ENCODE measurements at regions not wholly inside any gene's neighbourhood (a gene's known extent, or its start where the extent isn't known, plus 50 kb on each side); places are given as distances from the start of the nearest gene placed in this dataset.
"Not testable (repeated sequence)": the region's sequence is repeated elsewhere in the genome, so short reads cannot be mapped to it uniquely, and the experiment has no call there.

DNA sequence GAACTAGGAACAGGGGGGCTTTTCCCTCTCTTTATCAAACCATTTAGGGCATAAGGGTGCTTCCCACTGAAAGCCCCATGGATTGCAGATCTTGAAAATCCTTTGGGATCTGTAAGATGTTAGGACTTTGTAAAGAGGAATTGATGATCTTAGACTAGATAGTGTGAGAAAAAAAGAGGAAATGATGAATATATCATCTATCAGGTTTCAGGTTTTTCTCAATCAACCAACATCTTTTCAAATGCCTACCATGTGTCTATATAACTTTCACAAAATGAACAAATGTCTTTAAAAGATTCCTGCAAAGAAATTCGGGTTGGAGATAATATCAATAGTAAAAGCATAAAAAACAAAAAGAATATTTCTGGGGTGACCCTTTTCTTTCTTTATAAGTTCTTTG lies 50.1 kb downstream of the KCNC4 start:
- H3K4me1 Mint-ChIP-seq: no peaks in the 10 kb centered on the region
- no peak overlapping the region for H3K27ac Mint-ChIP-seq
- no peaks in the 10 kb centered on the region for H3K9me3 Mint-ChIP-seq
- CTCF ChIA-PET: no interaction called here
- POLR2A ChIA-PET: no interaction called here
- DNase-seq: no peak
- peaks cover 5% of the 10 kb centered on the region for H3K27me3 Mint-ChIP-seq
- H3K4me3 Mint-ChIP-seq: no peak overlapping the region
- no peaks in the 10 kb centered on the region for H3K36me3 Mint-ChIP-seq (ENCODE audit: low read depth)

DNA sequence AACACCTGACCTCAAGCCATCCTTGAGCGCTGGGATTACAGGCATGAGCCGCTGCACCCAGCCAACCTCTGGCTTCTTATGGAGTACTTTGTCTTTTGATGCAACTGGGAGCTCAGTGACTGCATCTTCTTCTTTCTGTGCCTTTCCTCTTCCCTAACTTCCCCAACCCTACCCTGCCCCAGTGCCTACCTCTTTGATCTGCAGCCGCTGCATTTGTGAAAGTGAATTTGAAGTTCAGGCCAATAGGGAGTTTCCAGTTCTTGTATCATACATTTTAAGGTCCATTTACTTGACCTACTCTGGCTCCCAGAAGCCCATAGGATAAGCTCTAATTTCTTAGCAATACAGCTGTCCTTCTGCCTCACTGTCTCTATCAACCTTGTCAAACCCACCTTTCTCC lies 52.2 kb downstream of the KCNC4 start:
- POLR2A ChIA-PET: no interaction called here
- H3K9me3 Mint-ChIP-seq: no peaks in the 10 kb centered on the region
- CTCF ChIA-PET: interaction anchor here (2.4 kb wide), 1 partner anchor 54 kb away, joined by 12 read pairs; no protein-coding TSS in a partner anchor
- no peaks in the 10 kb centered on the region for H3K36me3 Mint-ChIP-seq (ENCODE audit: low read depth)
- peaks cover 7% of the 10 kb centered on the region for H3K27me3 Mint-ChIP-seq
- H3K27ac Mint-ChIP-seq: no peak overlapping the region
- no peak overlapping the region for H3K4me3 Mint-ChIP-seq
- DNase-seq: no peak
- H3K4me1 Mint-ChIP-seq: no peaks in the 10 kb centered on the region

DNA sequence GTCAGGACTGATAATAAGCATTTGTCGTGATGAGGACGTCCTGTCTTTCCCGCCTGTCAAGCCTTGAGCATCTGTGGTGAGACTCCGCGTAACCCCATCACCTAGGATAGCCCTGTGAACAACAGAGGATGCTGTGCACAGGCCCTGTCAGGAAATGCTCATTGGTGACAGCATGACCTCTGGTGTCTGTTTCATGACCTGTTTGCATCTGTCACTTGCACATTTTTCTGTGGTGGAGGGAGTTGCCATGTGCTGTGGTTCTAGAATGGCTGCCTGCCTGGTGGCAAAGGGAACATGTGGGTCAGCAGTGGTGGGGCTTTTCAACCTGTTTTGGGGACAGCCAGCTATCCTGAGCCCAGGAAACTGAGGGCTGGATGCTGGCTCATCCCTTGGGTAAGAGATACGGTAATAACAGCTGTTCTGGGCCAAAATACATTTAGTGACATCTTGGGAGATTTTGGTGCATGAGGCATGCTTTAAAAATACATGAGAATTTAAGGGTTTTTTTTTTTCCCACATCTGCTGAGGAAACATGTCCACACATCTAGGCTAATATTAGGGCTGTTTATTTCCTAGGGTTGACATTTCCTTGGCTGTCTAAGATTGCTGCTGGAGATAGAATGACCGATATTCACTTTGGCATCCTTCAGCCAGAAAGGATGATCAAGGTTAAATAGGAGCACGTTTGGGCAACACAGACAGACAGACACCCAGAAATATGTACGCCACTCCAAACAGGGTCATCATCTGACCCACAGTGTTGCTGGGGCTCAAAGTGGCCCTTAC lies 52.9 kb downstream of the KCNC4 start:
- POLR2A ChIA-PET: no interaction called here
- Mint-ChIP-seq H3K4me3 (no peak overlapping the region), H3K4me1 (no peaks in the 10 kb centered on the region), H3K27ac (no peak overlapping the region), H3K27me3 (peaks cover 7% of the 10 kb centered on the region), H3K9me3 (no peaks in the 10 kb centered on the region), H3K36me3 (ENCODE audit: low read depth) (no peaks in the 10 kb centered on the region)
- CTCF ChIA-PET: interaction anchor here (2.4 kb wide), 1 partner anchor 55 kb away, joined by 12 read pairs; no protein-coding TSS in a partner anchor
- peak; percentile 26 for DNase-seq

GRCh38 chr1:110264430-110264829 lies 54.3 kb downstream of the KCNC4 start:
- Mint-ChIP-seq H3K36me3 (ENCODE audit: low read depth) (no peaks in the 10 kb centered on the region), H3K27me3 (peaks cover 7% of the 10 kb centered on the region), H3K4me3 (no peak overlapping the region), H3K9me3 (no peaks in the 10 kb centered on the region), H3K27ac (no peak overlapping the region), H3K4me1 (no peaks in the 10 kb centered on the region)
- POLR2A ChIA-PET: no interaction called here
- CTCF ChIA-PET: no interaction called here
- no peak for DNase-seq

DNA sequence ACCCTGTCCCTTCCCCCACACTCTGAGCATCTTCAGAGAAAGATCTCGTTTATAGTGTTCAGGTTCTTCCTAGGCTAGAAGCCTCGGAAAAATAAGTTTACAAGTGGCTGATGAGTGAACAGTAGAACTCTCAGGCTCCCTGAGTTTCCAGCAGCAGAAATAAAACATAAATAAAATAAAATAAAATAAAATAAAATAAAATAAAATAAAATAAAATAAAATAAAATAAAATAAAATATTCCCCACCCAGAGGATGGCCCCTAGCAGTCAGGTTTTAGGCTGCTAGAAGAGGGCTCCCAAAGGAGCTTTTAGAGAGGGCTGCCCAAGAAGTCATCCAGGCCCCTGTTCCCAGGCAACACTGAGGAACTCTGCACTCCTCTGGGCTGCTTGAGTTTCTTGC lies 55.1 kb downstream of the KCNC4 start:
- H3K36me3 Mint-ChIP-seq (ENCODE audit: low read depth): no peaks in the 10 kb centered on the region
- POLR2A ChIA-PET: no interaction called here
- no peaks in the 10 kb centered on the region for H3K9me3 Mint-ChIP-seq
- peaks cover 9% of the 10 kb centered on the region for H3K27me3 Mint-ChIP-seq
- DNase-seq: no peak
- no peaks in the 10 kb centered on the region for H3K4me1 Mint-ChIP-seq
- H3K27ac Mint-ChIP-seq: no peak overlapping the region
- CTCF ChIA-PET: no interaction called here
- no peak overlapping the region for H3K4me3 Mint-ChIP-seq

DNA sequence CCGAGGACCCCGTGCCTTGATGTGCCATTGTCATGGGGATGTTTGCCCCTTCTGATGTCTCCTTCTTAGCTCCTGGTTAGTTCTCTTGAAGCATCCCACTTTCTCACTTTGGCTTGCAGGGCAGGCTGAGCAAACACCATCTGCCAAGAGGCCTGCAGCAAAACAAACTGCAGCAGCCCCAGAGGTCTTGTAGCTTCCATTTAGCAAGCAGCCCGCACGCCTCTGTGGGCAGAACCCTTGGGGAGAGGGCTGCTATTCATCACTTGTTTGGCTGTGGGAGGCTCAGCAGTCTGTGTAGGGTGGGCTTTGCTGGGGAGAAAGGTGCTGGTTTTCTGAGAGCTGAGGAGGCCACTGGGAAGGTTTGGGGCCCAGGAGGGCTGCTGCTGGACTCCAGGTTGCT lies 56.7 kb downstream of the KCNC4 start:
- Mint-ChIP-seq H3K4me3 (no peak overlapping the region), H3K27ac (no peak overlapping the region), H3K36me3 (ENCODE audit: low read depth) (no peaks in the 10 kb centered on the region), H3K4me1 (no peaks in the 10 kb centered on the region), H3K9me3 (no peaks in the 10 kb centered on the region), H3K27me3 (peaks cover 18% of the 10 kb centered on the region)
- DNase-seq: no peak
- ChIA-PET CTCF (no interaction called here), POLR2A (no interaction called here)

GRCh38 chr1:110267260-110267659 lies 57.1 kb downstream of the KCNC4 start:
- H3K27me3 Mint-ChIP-seq: peaks cover 18% of the 10 kb centered on the region
- ChIA-PET CTCF (no interaction called here), POLR2A (no interaction called here)
- H3K4me1 Mint-ChIP-seq: no peaks in the 10 kb centered on the region
- H3K4me3 Mint-ChIP-seq: no peak overlapping the region
- H3K9me3 Mint-ChIP-seq: no peaks in the 10 kb centered on the region
- H3K27ac Mint-ChIP-seq: no peak overlapping the region
- DNase-seq: no peak
- no peaks in the 10 kb centered on the region for H3K36me3 Mint-ChIP-seq (ENCODE audit: low read depth)

DNA sequence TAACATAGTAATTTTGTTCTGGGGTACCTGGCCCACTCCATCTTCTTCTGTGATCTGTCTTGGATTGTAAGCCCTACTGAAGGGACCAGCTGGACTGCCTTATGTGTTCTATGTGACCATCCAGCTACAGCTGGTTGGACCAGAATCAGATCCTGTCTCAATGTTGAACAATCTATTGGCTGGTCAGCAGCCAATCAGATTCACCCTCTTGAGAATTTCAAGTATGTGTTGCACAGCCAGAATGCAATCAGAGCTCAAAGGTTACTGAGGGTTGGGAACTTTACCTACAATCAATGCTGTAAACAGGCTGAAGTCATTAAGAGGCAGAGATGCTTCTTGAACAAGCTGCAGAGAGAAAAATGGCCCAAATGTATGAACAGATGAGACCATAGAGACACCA lies 61.9 kb downstream of the KCNC4 start:
- Mint-ChIP-seq H3K4me3 (no peak overlapping the region), H3K4me1 (no peaks in the 10 kb centered on the region), H3K27ac (no peak overlapping the region), H3K9me3 (no peaks in the 10 kb centered on the region), H3K36me3 (ENCODE audit: low read depth) (no peaks in the 10 kb centered on the region), H3K27me3 (peaks cover 26% of the 10 kb centered on the region)
- ChIA-PET CTCF (no interaction called here), POLR2A (no interaction called here)
- DNase-seq: no peak

DNA sequence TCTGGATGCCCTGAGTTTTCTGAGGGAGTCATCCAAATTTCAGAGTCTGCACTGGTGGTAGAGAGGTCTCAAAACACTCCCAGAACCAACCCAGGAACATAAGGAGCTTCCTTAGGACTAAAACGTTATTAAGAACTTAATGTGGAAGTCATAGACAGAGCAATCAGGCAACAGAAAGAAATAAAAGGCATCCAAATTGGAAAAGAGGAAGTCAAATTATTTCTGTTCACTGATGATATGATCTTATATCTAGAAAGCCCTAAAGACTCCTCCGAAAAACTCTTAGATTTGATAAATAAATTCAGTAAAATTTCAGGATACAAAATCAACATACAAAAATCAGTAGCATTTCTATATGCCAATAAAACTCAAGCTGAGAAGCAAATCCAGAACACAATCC lies 63.7 kb downstream of the KCNC4 start:
- H3K27ac Mint-ChIP-seq; DNase-seq; H3K36me3 Mint-ChIP-seq (ENCODE audit: low read depth); H3K9me3 Mint-ChIP-seq; POLR2A ChIA-PET; CTCF ChIA-PET; H3K4me3 Mint-ChIP-seq; H3K4me1 Mint-ChIP-seq: not testable (repeated sequence)
- H3K27me3 Mint-ChIP-seq: peaks cover 32% of the 10 kb centered on the region

DNA sequence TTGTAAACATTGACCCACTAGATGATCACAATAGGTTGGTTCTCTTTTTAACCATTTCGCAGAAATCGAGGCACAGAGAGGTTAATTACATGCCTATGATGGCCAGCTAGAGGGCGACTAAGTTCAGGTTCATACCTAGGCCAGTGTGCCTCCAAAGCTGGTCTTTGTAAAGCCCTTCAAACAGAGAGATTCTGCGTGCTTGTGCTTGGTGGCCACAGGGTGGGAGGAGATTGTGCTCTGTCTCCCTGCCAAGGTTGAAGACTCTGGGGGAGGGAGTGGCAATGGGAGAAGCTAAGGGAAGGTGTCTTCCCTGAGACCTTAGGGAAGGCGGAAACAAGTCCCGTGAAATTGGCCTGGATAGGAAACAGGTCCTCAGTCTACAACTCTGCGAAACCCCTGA lies 59.1 kb upstream of the RBM15 start:
- POLR2A ChIA-PET: no interaction called here
- Mint-ChIP-seq H3K4me1 (no peaks in the 10 kb centered on the region), H3K27ac (no peak overlapping the region), H3K9me3 (no peaks in the 10 kb centered on the region), H3K4me3 (no peak overlapping the region), H3K27me3 (peaks cover 12% of the 10 kb centered on the region), H3K36me3 (ENCODE audit: low read depth) (no peaks in the 10 kb centered on the region)
- DNase-seq: no peak
- CTCF ChIA-PET: interaction anchor here (0.8 kb wide), 1 partner anchor 180 kb away, joined by 3 read pairs; no protein-coding TSS in a partner anchor

DNA sequence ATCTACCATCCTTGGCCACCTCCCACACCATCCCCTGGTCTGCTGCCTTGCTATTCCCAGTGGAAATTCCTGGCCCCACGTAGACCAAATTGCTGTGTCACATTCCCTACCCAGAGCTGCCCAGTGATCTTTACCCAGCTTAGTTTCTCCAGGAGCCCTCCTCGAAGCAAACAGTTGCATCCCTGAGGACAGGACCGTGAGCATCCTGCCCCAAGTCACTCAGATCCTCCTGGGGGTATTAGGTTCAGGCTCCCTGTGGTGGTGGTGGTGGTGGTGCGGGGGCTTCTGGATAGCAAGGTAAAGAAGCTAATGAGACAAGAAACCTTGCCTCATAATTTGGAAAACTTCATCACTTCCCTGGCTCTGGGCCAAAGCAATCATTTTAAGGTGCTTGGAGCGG lies 58.4 kb upstream of the RBM15 start:
- POLR2A ChIA-PET: no interaction called here
- Mint-ChIP-seq H3K27me3 (peaks cover 12% of the 10 kb centered on the region), H3K4me1 (no peaks in the 10 kb centered on the region), H3K4me3 (no peak overlapping the region), H3K9me3 (no peaks in the 10 kb centered on the region), H3K36me3 (ENCODE audit: low read depth) (no peaks in the 10 kb centered on the region), H3K27ac (no peak overlapping the region)
- no peak for DNase-seq
- CTCF ChIA-PET: no interaction called here

DNA sequence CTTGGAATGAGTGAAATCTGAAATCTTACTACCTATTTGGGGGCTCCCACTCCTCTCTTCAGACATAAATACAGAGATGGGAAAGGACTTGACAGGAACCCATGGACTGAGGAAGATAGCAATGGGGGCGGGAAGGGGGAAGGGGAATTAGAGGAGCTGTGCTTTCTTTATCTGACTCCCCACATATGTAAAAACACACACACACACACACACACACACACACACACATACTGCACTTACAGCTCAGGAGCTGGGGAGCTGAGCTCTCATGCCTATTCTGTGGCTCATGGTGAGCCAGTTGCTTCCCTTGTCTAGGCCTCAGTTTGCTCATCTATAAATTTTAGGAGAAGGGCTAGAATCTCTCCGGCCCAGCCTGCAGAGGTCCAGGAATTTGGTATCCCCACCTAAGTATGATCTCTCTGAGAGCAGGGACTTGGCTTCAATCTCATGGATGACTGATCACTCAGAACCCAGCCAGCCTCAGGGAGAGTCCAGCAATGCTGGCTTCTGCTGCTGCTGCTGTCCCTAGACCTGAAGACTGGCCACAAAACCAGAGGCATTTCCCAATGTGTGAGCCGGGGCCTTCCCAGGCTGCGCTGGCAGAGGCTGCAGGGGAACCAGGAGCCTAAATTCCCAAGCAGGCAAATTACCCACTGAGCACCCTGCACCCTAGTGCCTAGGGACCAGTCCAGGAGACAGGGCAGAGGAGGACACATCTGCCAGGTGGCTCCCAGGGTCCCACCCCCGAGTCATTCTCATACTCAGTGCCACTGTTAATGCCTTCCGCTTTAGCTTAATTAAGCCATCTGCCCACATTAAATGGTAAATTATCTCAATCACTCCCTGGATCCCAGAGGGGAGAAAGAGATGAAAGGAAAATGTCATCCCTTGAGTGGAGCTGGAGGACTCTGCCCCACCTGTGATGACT lies 57.5 kb upstream of the RBM15 start:
- POLR2A ChIA-PET: no interaction called here
- Mint-ChIP-seq H3K27ac (no peak overlapping the region), H3K9me3 (no peaks in the 10 kb centered on the region), H3K27me3 (peaks cover 12% of the 10 kb centered on the region), H3K4me1 (no peaks in the 10 kb centered on the region), H3K4me3 (no peak overlapping the region), H3K36me3 (ENCODE audit: low read depth) (no peaks in the 10 kb centered on the region)
- no peak for DNase-seq
- CTCF ChIA-PET: no interaction called here

- no peaks in the 10 kb centered on the region for H3K36me3 Mint-ChIP-seq (ENCODE audit: low read depth)
- POLR2A ChIA-PET: no interaction called here
- DNase-seq: no peak
- H3K27me3 Mint-ChIP-seq: peaks cover 12% of the 10 kb centered on the region
- no peaks in the 10 kb centered on the region for H3K4me1 Mint-ChIP-seq
- no peak overlapping the region for H3K27ac Mint-ChIP-seq
- H3K9me3 Mint-ChIP-seq: no peaks in the 10 kb centered on the region
- no peak overlapping the region for H3K4me3 Mint-ChIP-seq
- CTCF ChIA-PET: no interaction called here
Measured at GRCh38 chr1:110282395-110282794, 56.8 kb upstream of the RBM15 start.

DNA sequence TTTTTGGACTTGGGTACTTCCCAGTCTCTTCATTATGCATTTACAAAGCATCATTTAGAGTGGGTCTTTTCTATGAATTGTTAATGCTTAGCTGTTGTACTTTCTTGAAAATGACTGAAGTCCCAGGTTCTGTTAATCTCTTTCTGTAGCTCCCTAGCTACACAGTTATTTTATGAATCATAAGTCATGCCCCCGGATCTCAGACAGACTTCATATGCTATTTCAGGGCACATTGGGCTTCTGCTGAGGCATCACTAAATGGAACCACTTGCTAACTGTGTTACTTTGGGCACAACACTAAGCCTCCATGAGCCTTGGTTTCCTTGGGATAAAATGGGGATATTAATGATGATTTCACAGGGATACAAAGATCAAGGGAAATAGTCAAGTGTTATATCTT lies 55.5 kb upstream of the RBM15 start:
- Mint-ChIP-seq H3K9me3 (no peaks in the 10 kb centered on the region), H3K27me3 (peaks cover 8% of the 10 kb centered on the region), H3K27ac (no peak overlapping the region), H3K4me3 (no peak overlapping the region), H3K4me1 (no peaks in the 10 kb centered on the region), H3K36me3 (ENCODE audit: low read depth) (no peaks in the 10 kb centered on the region)
- ChIA-PET POLR2A (no interaction called here), CTCF (no interaction called here)
- DNase-seq: no peak
